ENCODE measurements at regions not wholly inside any gene's neighbourhood (a gene's known extent, or its start where the extent isn't known, plus 50 kb on each side); places are given as distances from the start of the nearest gene placed in this dataset.
"Not testable (repeated sequence)": the region's sequence is repeated elsewhere in the genome, so short reads cannot be mapped to it uniquely, and the experiment has no call there.

DNA sequence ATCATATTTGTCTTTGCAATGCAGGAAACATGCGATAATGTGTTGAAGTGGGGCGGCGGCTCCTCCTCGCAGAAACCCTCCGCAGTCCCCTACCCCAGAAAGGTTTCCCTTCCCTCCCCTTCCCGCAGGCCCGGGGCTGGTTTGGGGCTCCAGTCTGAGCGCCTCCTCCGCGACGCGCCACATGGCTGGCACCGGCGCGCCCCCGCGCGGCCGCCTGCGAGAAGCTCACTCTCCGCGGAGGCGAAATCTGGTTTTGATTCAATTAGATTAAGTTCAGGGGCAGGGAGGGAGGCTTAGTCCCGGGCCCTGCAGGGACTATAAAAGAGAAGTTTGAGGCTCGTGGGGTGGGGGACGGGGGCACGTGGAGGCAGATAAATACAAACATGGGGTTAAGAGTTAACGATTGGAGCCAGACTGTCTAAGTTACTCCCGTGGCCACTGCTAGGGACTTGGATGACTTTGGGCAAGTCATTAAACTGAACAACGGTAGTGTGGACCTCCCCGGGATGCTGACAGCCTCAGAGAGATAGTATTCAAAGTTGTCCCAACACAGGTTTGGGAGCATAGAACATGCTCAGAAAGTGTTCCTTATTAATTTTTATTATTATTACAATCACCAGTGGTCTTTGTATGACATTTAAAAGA lies 69.4 kb downstream of the MSX2 start:
- FAIRE-seq, result no peak

DNA sequence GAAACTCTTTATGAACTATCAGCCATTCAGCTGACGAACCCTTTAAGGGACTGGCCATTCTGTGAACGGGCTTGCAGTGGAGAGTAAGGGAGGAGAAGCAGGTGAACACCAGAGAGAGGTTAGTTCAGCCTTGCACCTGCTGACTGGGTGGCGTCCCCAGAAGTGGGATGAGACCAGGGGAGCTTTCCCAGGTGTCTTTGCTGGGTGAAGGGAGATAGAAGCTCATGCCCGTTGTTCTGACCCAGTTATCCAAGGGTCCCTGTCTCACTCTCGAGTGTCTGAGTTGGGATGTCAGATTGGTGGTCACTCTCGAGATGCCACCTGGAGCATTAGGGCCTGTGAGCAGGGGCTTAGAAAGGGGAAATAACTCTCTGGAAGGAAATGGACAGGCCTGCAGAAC lies 68.7 kb downstream of the MSX2 start:
- DNase-seq (ENCODE audit: low read depth), result no peak

More for the DNA sequence above, 69.4 kb downstream of the MSX2 start:
- no peak overlapping the region for H3K4me3 ChIP-seq (ENCODE audit: low read depth, low read length)
- TF ChIP-seq, protein P1, sequence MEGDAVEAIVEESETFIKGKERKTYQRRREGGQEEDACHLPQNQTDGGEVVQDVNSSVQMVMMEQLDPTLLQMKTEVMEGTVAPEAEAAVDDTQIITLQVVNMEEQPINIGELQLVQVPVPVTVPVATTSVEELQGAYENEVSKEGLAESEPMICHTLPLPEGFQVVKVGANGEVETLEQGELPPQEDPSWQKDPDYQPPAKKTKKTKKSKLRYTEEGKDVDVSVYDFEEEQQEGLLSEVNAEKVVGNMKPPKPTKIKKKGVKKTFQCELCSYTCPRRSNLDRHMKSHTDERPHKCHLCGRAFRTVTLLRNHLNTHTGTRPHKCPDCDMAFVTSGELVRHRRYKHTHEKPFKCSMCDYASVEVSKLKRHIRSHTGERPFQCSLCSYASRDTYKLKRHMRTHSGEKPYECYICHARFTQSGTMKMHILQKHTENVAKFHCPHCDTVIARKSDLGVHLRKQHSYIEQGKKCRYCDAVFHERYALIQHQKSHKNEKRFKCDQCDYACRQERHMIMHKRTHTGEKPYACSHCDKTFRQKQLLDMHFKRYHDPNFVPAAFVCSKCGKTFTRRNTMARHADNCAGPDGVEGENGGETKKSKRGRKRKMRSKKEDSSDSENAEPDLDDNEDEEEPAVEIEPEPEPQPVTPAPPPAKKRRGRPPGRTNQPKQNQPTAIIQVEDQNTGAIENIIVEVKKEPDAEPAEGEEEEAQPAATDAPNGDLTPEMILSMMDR (IDR thresholded peaks at IDR 0.05; ENCODE audit: insufficient read depth, low read length, severe bottlenecking), result peak; percentile 97
- DNase-seq (ENCODE audit: low read depth), result peak; percentile 7
- H3K36me3 ChIP-seq (ENCODE audit: control insufficient read depth, insufficient read depth, low read length), result no peaks in the 10 kb centered on the region
- H3K27me3 ChIP-seq (ENCODE audit: control insufficient read depth, insufficient read depth, low read length), result no peaks in the 10 kb centered on the region

DNA sequence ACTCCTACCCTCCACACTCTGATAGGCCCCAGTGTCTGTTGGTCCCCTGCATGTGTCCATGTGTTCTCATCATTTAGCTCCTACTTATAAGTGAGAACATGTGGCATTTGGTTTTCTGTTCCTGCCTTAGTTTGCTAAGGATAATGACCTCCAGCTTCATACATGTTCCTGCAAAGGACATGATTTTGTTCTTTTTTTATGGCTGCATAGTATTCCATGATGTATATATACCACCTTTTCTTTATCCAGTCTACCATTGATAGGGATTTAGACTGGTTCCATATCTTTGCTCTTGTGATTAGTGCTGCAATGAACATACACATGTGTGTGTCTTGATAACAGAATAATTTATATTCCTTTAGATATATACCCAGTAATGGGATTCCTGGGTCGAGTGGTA lies 67.9 kb downstream of the MSX2 start:
- H3K4me3 ChIP-seq (ENCODE audit: low read depth, low read length); H3K27me3 ChIP-seq (ENCODE audit: control insufficient read depth, insufficient read depth, low read length); DNase-seq (ENCODE audit: low read depth); FAIRE-seq; H3K36me3 ChIP-seq (ENCODE audit: control insufficient read depth, insufficient read depth, low read length): not testable (repeated sequence)

More for the DNA sequence above, 68.7 kb downstream of the MSX2 start:
- no peak for FAIRE-seq
- Histone ChIP-seq H3K36me3 (ENCODE audit: control insufficient read depth, insufficient read depth, low read length) (no peaks in the 10 kb centered on the region), H3K4me3 (ENCODE audit: low read depth, low read length) (no peak overlapping the region), H3K27me3 (ENCODE audit: control insufficient read depth, insufficient read depth, low read length) (no peaks in the 10 kb centered on the region)
- TF ChIP-seq, protein P1 (IDR thresholded peaks at IDR 0.05; ENCODE audit: insufficient read depth, low read length, severe bottlenecking), result no peak

DNA sequence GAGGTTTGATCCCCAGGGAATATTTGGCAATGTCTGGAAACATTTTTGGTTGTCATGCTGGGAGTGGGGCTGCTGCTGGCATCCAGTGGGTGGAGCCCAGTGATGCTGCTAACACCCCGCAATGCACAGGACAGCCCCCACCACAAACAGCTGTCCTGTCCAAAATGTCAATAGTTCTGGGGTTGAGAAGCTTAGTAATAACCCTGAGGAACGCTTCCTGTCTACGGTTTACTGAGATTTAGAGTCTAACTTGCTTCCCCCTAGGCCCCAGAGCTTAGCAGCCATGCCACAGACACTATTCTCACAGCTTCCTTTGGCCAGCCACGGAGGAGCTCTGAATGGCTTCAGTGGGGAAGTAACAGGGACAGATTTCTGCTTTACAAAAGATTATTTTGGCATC lies 66.5 kb downstream of the MSX2 start:
- FAIRE-seq, result no peak
- no peak overlapping the region for H3K4me3 ChIP-seq (ENCODE audit: low read depth, low read length)
- DNase-seq (ENCODE audit: low read depth), result no peak
- TF ChIP-seq, protein P1 (IDR thresholded peaks at IDR 0.05; ENCODE audit: insufficient read depth, low read length, severe bottlenecking), result no peak
- H3K27me3 ChIP-seq (ENCODE audit: control insufficient read depth, insufficient read depth, low read length), result no peaks in the 10 kb centered on the region
- H3K36me3 ChIP-seq (ENCODE audit: control insufficient read depth, insufficient read depth, low read length), result no peaks in the 10 kb centered on the region

DNA sequence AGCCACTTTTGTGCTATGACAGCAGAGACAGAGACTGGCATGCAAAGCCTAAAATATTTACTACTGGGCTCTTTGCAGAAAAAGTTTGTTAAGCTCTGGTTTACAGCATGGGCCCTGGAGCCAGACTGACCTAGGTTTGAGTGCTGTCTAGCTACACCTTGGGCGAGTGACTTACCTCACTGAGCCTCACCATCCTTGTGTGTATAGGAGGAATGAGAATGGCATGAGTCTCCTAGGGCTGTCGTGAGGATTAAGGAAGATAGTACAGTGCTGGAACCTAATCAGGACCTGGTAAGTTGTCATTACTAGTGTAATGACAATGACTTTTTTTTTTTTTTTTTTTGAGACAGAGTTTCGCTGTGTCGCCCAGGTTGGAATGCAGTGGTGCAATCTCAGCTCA lies 65.2 kb downstream of the MSX2 start:
- Histone ChIP-seq H3K36me3 (ENCODE audit: control insufficient read depth, insufficient read depth, low read length) (no peaks in the 10 kb centered on the region), H3K4me3 (ENCODE audit: low read depth, low read length) (no peak overlapping the region), H3K27me3 (ENCODE audit: control insufficient read depth, insufficient read depth, low read length) (no peaks in the 10 kb centered on the region)
- FAIRE-seq (no peak), DNase-seq (ENCODE audit: low read depth) (no peak)
- TF ChIP-seq, protein P1 (IDR thresholded peaks at IDR 0.05; ENCODE audit: insufficient read depth, low read length, severe bottlenecking), result no peak

DNA sequence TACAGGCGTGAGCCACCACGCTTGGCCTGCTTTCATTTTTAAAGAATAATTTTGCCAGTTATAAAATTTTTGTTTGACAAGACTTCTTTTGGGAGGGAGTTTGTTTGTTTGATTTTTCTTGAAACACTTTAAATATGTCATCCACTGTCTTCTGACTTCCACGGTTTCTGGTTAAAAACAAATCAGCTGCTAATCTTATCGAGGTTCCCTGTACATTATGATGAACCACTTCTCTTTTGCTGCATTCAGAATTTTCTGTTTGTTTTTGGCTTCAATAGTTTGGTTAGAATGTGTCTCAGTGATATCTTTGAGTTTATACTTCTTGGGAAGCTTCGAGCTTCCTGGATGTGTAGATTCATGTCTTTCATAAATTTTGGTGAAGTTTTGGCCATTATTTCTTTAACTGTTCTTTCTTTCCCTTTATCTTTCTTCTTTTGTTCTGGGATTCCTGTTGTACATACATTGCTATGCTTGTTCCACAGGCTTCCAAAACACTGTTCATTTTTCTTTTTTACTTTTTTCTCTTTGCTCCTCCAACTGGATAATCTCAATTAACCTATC lies 60.8 kb downstream of the MSX2 start:
- Histone ChIP-seq H3K27me3 (ENCODE audit: control insufficient read depth, insufficient read depth, low read length) (no peaks in the 10 kb centered on the region), H3K4me3 (ENCODE audit: low read depth, low read length) (no peak overlapping the region), H3K36me3 (ENCODE audit: control insufficient read depth, insufficient read depth, low read length) (no peaks in the 10 kb centered on the region)
- no peak for DNase-seq (ENCODE audit: low read depth)
- TF ChIP-seq, protein P1 (IDR thresholded peaks at IDR 0.05; ENCODE audit: insufficient read depth, low read length, severe bottlenecking), result no peak
- no peak for FAIRE-seq
